Inflammatory macrophage treated with lipopolysaccharide for 4 hours (primary cell): ENCODE measurements at regions not wholly inside any gene's neighbourhood (a gene's known extent, or its start where the extent isn't known, plus 50 kb on each side); places are given as distances from the start of the nearest gene placed in this dataset.
"Not testable (repeated sequence)": the region's sequence is repeated elsewhere in the genome, so short reads cannot be mapped to it uniquely, and the experiment has no call there.

Source experiments
- DNase-seq: peaks from one replicate; pipeline ENCODE4 v3.0.0-alpha.2; 2020

GRCh38 chr10:121244818-121245217 lies 353.4 kb downstream of the FGFR2 start:
- DNase-seq = no peak

GRCh38 chr10:121245754-121246153 lies 352.5 kb downstream of the FGFR2 start:
- no peak for DNase-seq

- DNase-seq = no peak
Observed at GRCh38 chr10:121248266-121248665, 350.0 kb downstream of the FGFR2 start.

- no peak for DNase-seq
Observed at GRCh38 chr10:121250995-121251764, 347.1 kb downstream of the FGFR2 start.

GRCh38 chr10:121252756-121253155 lies 345.5 kb downstream of the FGFR2 start:
- DNase-seq = no peak

- peak; percentile 81 for DNase-seq
Observed at GRCh38 chr10:121260377-121260776, 337.9 kb downstream of the FGFR2 start.

GRCh38 chr10:121261665-121262064 lies 336.6 kb downstream of the FGFR2 start:
- DNase-seq = no peak

- no peak for DNase-seq
Observed at GRCh38 chr10:121262774-121263430, 335.3 kb downstream of the FGFR2 start.

- no peak for DNase-seq
Observed at GRCh38 chr10:121263431-121263783, 334.8 kb downstream of the FGFR2 start.

- DNase-seq = no peak
Observed at GRCh38 chr10:121265360-121266123, 332.7 kb downstream of the FGFR2 start.

- no peak for DNase-seq
Observed at GRCh38 chr10:121266370-121266769, 331.9 kb downstream of the FGFR2 start.

- no peak for DNase-seq
Observed at GRCh38 chr10:121267236-121268003, 330.8 kb downstream of the FGFR2 start.

GRCh38 chr10:121268363-121268762 lies 329.9 kb downstream of the FGFR2 start:
- DNase-seq = no peak

- DNase-seq = no peak
Observed at GRCh38 chr10:121268863-121269432, 329.3 kb downstream of the FGFR2 start.

- DNase-seq = no peak
Observed at GRCh38 chr10:121270906-121271305, 327.3 kb downstream of the FGFR2 start.

GRCh38 chr10:121276046-121276445 lies 322.2 kb downstream of the FGFR2 start:
- DNase-seq = no peak

- no peak for DNase-seq
Observed at GRCh38 chr10:121276822-121277221, 321.4 kb downstream of the FGFR2 start.

- DNase-seq = not testable (repeated sequence)
Observed at GRCh38 chr10:121278386-121278785, 319.9 kb downstream of the FGFR2 start.

GRCh38 chr10:121281576-121281975 lies 316.7 kb downstream of the FGFR2 start:
- DNase-seq = no peak

- no peak for DNase-seq
Observed at GRCh38 chr10:121282264-121282663, 316.0 kb downstream of the FGFR2 start.

GRCh38 chr10:121282797-121283515 lies 315.3 kb downstream of the FGFR2 start:
- DNase-seq = no peak

GRCh38 chr10:121284936-121285335 lies 313.3 kb downstream of the FGFR2 start:
- DNase-seq = no peak
